HG03342 (cell line): ENCODE measurements at regions not wholly inside any gene's neighbourhood (a gene's known extent, or its start where the extent isn't known, plus 50 kb on each side); places are given as distances from the start of the nearest gene placed in this dataset.
"Not testable (repeated sequence)": the region's sequence is repeated elsewhere in the genome, so short reads cannot be mapped to it uniquely, and the experiment has no call there.

Source experiments
- ATAC-seq: cut with Tn5 transposase; IDR thresholded peaks from one replicate; pipeline ENCODE4 v1.9.1; 2021; ENCODE audit warnings: mild to moderate bottlenecking, moderate library complexity; ENCODE audit not compliant: unreplicated experiment

- ATAC-seq, result not testable (repeated sequence)
These were observed 55.3 kb downstream of the BBS10 start for GRCh38 chr12:76292891-76293290.

GRCh38 chr12:76292305-76292704 lies 55.9 kb downstream of the BBS10 start:
- ATAC-seq, result not testable (repeated sequence)

GRCh38 chr12:76290963-76291859 lies 57.0 kb downstream of the BBS10 start:
- no peak for ATAC-seq

- ATAC-seq, result no peak
These were observed 60.0 kb downstream of the BBS10 start for GRCh38 chr12:76288218-76288617.

GRCh38 chr12:76284816-76285750 lies 63.1 kb downstream of the BBS10 start:
- no peak for ATAC-seq

- no peak for ATAC-seq
These were observed 65.5 kb downstream of the BBS10 start for GRCh38 chr12:76282744-76283143.

- ATAC-seq, result no peak
These were observed 70.7 kb downstream of the BBS10 start for GRCh38 chr12:76277480-76277879.

GRCh38 chr12:76276499-76277151 lies 71.6 kb downstream of the BBS10 start:
- ATAC-seq, result no peak

GRCh38 chr12:76275511-76276093 lies 72.6 kb downstream of the BBS10 start:
- ATAC-seq, result no peak

- ATAC-seq, result no peak
These were observed 73.7 kb downstream of the BBS10 start for GRCh38 chr12:76274420-76275083.

- ATAC-seq, result no peak
These were observed 75.9 kb downstream of the BBS10 start for GRCh38 chr12:76272287-76272686.

- ATAC-seq, result no peak
These were observed 77.4 kb downstream of the BBS10 start for GRCh38 chr12:76270657-76271358.

- ATAC-seq, result no peak
These were observed 79.9 kb downstream of the BBS10 start for GRCh38 chr12:76268267-76268666.

- no peak for ATAC-seq
These were observed 81.4 kb downstream of the BBS10 start for GRCh38 chr12:76266797-76267196.

- ATAC-seq, result no peak
These were observed 82.6 kb downstream of the BBS10 start for GRCh38 chr12:76265424-76266180.

- ATAC-seq, result no peak
These were observed 83.6 kb downstream of the BBS10 start for GRCh38 chr12:76264611-76265012.

- no peak for ATAC-seq
These were observed 84.5 kb downstream of the BBS10 start for GRCh38 chr12:76263696-76264095.

- no peak for ATAC-seq
These were observed 87.8 kb downstream of the BBS10 start for GRCh38 chr12:76260390-76260748.
